Stomach smooth muscle (tissue), 2 donors: ENCODE measurements at regions not wholly inside any gene's neighbourhood (a gene's known extent, or its start where the extent isn't known, plus 50 kb on each side); places are given as distances from the start of the nearest gene placed in this dataset.

Source experiments
- H3K27ac ChIP-seq: one replicate; pipeline ENCODE4 v1.7.0; 2013; ENCODE audit warnings: mild to moderate bottlenecking, low read length, inconsistent platforms
- H3K27me3 ChIP-seq, 2 donors: one replicate each; pipeline ENCODE4 v1.7.0; 2013; ENCODE audit warnings: low read length in 2 of 2; ENCODE audit not compliant: insufficient read depth in 2 of 2, control insufficient read depth in 1 of 2
- H3K36me3 ChIP-seq, 2 donors: one replicate each; pipeline ENCODE4 v1.7.0; 2013; ENCODE audit warnings: low read length in 2 of 2; ENCODE audit not compliant: control insufficient read depth in 2 of 2, insufficient read depth in 2 of 2
- H3K4me1 ChIP-seq: one replicate; pipeline ENCODE4 v1.7.0; 2013; ENCODE audit warnings: low read length; ENCODE audit not compliant: control insufficient read depth, insufficient read depth
- H3K4me3 ChIP-seq, 2 donors: one replicate each; pipeline ENCODE4 v1.7.0; 2013; ENCODE audit warnings: low read length in 2 of 2
- H3K9ac ChIP-seq, 2 donors: one replicate each; pipeline ENCODE4 v1.7.0; 2013; ENCODE audit warnings: low read length in 2 of 2, mild to moderate bottlenecking in 1 of 2
- H3K9me3 ChIP-seq, 2 donors: one replicate each; pipeline ENCODE4 v1.7.0; 2013; ENCODE audit warnings: low read length in 2 of 2; ENCODE audit not compliant: control insufficient read depth in 2 of 2
- donor health status: healthy.
- donor health status: Pancreatic carcinoma.

- Histone ChIP-seq H3K4me1 (no peaks in the 10 kb centered on the region), H3K36me3 (no peaks in the 10 kb centered on the region)
These were observed 375.7 kb upstream of the DAB1 start for GRCh38 chr1:57799490-57800115.

DNA sequence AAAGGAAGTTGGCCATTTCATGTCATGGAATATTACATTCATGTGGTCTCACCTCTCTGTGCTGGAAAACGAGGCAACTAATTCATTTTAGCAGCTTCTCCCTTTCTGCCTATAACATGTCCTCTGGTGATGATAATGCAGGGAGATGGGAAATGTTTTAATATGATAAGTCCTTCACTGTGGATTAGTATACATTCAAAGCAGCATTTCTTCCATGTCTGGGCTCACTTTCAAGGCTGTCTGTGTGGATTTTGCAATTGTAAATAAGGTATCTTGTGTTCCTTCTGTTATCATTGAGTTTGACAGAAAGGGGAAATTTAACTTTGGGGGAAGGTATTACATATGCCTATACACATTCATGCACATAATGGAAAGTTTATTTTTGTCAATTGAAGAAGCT lies 374.7 kb upstream of the DAB1 start:
- Histone ChIP-seq H3K36me3 (no peaks in the 10 kb centered on the region), H3K4me1 (no peaks in the 10 kb centered on the region)

More at GRCh38 chr1:57799490-57800115, 375.7 kb upstream of the DAB1 start:
- Histone ChIP-seq H3K27me3 (no peaks in the 10 kb centered on the region), H3K9ac (no peak overlapping the region), H3K9me3 (no peaks in the 10 kb centered on the region), H3K27ac (no peak overlapping the region), H3K4me3 (no peak overlapping the region)

DNA sequence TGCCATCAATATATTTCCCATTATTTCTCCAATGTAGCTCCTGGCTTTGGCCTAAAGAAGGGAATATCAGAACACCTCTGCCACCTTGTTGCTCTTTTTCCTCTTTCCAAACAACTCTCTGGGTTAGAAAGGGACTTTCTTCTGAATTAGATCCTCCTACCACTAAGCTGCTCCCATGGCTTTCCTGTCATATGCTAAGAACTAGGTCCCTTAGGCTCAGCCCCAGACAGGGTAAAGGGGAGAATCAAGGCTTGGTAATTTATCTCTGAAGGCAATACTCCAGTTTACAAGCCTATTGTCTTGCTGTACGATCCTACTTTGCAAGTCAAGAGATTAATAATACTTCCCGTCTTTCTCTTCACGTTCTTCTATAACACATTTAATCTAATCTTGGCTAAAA lies 373.2 kb upstream of the DAB1 start:
- H3K27ac ChIP-seq: no peak overlapping the region
- no peak overlapping the region for H3K4me3 ChIP-seq
- no peak overlapping the region for H3K9ac ChIP-seq
- H3K27me3 ChIP-seq: no peaks in the 10 kb centered on the region
- H3K9me3 ChIP-seq: no peaks in the 10 kb centered on the region
- no peaks in the 10 kb centered on the region for H3K4me1 ChIP-seq
- H3K36me3 ChIP-seq: no peaks in the 10 kb centered on the region

More for the DNA sequence above, 374.7 kb upstream of the DAB1 start:
- H3K4me3 ChIP-seq: no peak overlapping the region
- H3K9ac ChIP-seq: no peak overlapping the region
- no peaks in the 10 kb centered on the region for H3K9me3 ChIP-seq
- H3K27me3 ChIP-seq: no peaks in the 10 kb centered on the region
- H3K27ac ChIP-seq: no peak overlapping the region

- Histone ChIP-seq H3K36me3 (no peaks in the 10 kb centered on the region), H3K9me3 (no peaks in the 10 kb centered on the region), H3K9ac (no peak overlapping the region), H3K27ac (no peak overlapping the region), H3K27me3 (no peaks in the 10 kb centered on the region), H3K4me1 (no peaks in the 10 kb centered on the region), H3K4me3 (no peak overlapping the region)
These were observed 372.8 kb upstream of the DAB1 start for GRCh38 chr1:57796616-57797015.

GRCh38 chr1:57795886-57796285 lies 372.0 kb upstream of the DAB1 start:
- Histone ChIP-seq H3K9me3 (no peaks in the 10 kb centered on the region), H3K27me3 (no peaks in the 10 kb centered on the region), H3K4me3 (no peak overlapping the region), H3K9ac (no peak overlapping the region), H3K4me1 (no peaks in the 10 kb centered on the region), H3K27ac (no peak overlapping the region), H3K36me3 (no peaks in the 10 kb centered on the region)

DNA sequence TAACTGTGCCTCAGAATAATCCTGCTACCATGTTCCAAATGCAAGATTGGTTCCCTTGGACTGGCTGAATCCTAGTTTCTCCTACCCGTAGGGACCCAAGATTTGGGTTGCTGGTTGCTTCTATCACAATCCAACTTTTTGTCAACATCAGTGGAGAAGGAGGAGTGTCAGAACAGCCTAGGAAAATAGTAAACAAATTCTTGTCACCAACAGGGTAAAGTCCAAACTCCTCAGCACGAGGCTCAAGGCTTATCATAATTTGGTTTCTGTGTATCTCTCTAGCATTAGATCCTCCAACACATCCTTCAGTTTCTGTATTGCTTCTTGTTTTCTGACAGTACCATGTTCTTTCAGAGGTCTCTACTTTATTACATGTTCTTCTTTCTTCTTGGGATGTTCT lies 370.2 kb upstream of the DAB1 start:
- Histone ChIP-seq H3K27ac (no peak overlapping the region), H3K9ac (no peak overlapping the region), H3K4me1 (no peaks in the 10 kb centered on the region), H3K36me3 (no peaks in the 10 kb centered on the region), H3K9me3 (no peaks in the 10 kb centered on the region), H3K27me3 (no peaks in the 10 kb centered on the region), H3K4me3 (no peak overlapping the region)

GRCh38 chr1:57791497-57791896 lies 367.6 kb upstream of the DAB1 start:
- Histone ChIP-seq H3K36me3 (no peaks in the 10 kb centered on the region), H3K9me3 (no peaks in the 10 kb centered on the region), H3K4me3 (no peak overlapping the region), H3K4me1 (no peaks in the 10 kb centered on the region), H3K9ac (no peak overlapping the region), H3K27ac (no peak overlapping the region), H3K27me3 (no peaks in the 10 kb centered on the region)

DNA sequence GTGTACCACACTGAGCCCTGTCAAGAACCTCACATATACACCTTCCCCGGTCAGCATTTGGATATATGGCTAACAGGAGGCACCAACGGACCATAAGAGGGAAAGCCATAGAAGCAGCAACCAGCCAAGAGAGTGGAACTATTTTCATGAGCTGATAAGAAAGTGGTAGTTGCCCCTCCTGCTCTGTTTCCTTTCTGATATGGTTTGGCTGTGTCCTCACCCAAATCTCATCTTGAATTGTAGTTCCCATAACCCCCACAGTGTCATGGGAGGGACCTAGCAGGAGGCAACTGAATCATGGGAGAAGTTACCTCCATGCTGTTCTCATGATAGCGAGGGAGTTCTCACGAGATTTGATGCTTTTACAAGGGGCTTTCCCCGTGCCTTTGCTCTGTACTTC lies 366.1 kb upstream of the DAB1 start:
- Histone ChIP-seq H3K4me1 (no peaks in the 10 kb centered on the region), H3K27ac (no peak overlapping the region), H3K27me3 (no peaks in the 10 kb centered on the region), H3K4me3 (no peak overlapping the region), H3K9me3 (no peaks in the 10 kb centered on the region), H3K9ac (no peak overlapping the region), H3K36me3 (no peaks in the 10 kb centered on the region)

- Histone ChIP-seq H3K4me3 (no peak overlapping the region), H3K4me1 (no peaks in the 10 kb centered on the region), H3K9me3 (no peaks in the 10 kb centered on the region)
These were observed 364.5 kb upstream of the DAB1 start for GRCh38 chr1:57788313-57788712.

GRCh38 chr1:57784356-57784755 lies 360.5 kb upstream of the DAB1 start:
- Histone ChIP-seq H3K36me3 (no peaks in the 10 kb centered on the region), H3K27ac (no peak overlapping the region), H3K9ac (no peak overlapping the region), H3K9me3 (no peaks in the 10 kb centered on the region), H3K4me1 (no peaks in the 10 kb centered on the region), H3K27me3 (no peaks in the 10 kb centered on the region), H3K4me3 (no peak overlapping the region)

More at GRCh38 chr1:57788313-57788712, 364.5 kb upstream of the DAB1 start:
- H3K27me3 ChIP-seq: no peaks in the 10 kb centered on the region
- H3K36me3 ChIP-seq: no peaks in the 10 kb centered on the region
- H3K9ac ChIP-seq: no peak overlapping the region
- H3K27ac ChIP-seq: no peak overlapping the region

- Histone ChIP-seq H3K27me3 (no peaks in the 10 kb centered on the region), H3K27ac (no peak overlapping the region), H3K4me3 (no peak overlapping the region), H3K36me3 (no peaks in the 10 kb centered on the region), H3K4me1 (no peaks in the 10 kb centered on the region), H3K9ac (no peak overlapping the region), H3K9me3 (no peaks in the 10 kb centered on the region)
These were observed 358.5 kb upstream of the DAB1 start for GRCh38 chr1:57782357-57782756.
